WTC11 (cell line): ENCODE measurements at regions not wholly inside any gene's neighbourhood (a gene's known extent, or its start where the extent isn't known, plus 50 kb on each side); places are given as distances from the start of the nearest gene placed in this dataset.

Experiments used
- ATAC-seq: fragments of 200-7000 bp; cut with Tn5 transposase; 2 replicates; pipeline ENCODE4 v1.10.0; 2021; ENCODE audit warnings: mild to moderate bottlenecking, moderate library complexity
- CTCF ChIA-PET: fragments of 300-600 bp; sonication (Branson Sonifier 250); formaldehyde crosslinking; loops from one replicate; lab custom pipeline; 2021; ENCODE audit warnings: antibody characterized with exemption; lab: Charles Lee
- POLR2A ChIA-PET: fragments of 350-600 bp; sonication (Branson Sonifier 250); formaldehyde crosslinking; loops from one replicate; lab custom pipeline; 2021; ENCODE audit warnings: antibody characterized with exemption; lab: Charles Lee
- DNase-seq: peaks from one replicate; pipeline ENCODE4 v3.0.0; 2021; ENCODE audit warnings: low spot score
- H3K27ac Mint-ChIP-seq: 2 replicates; pipeline ENCODE4 v1.8.0; 2021; ENCODE audit warnings: mixed read lengths
- H3K27me3 Mint-ChIP-seq: 2 replicates; pipeline ENCODE4 v1.8.0; 2021; ENCODE audit warnings: low read depth, mild to moderate bottlenecking, moderate library complexity, mixed read lengths
- H3K36me3 Mint-ChIP-seq: 2 replicates; pipeline ENCODE4 v1.8.0; 2021; ENCODE audit warnings: mixed read lengths
- H3K4me1 Mint-ChIP-seq: 2 replicates; pipeline ENCODE4 v1.8.0; 2022; ENCODE audit warnings: mixed read lengths
- H3K4me3 Mint-ChIP-seq: 2 replicates; pipeline ENCODE4 v1.8.0; 2021; ENCODE audit warnings: mild to moderate bottlenecking, moderate library complexity, mixed read lengths
- H3K9me3 Mint-ChIP-seq: 2 replicates; pipeline ENCODE4 v1.8.0; 2021; ENCODE audit warnings: mixed read lengths
- CREB1 ChIP-seq: sonication (generic); formaldehyde crosslinking; IDR thresholded peaks from 2 replicates; pipeline ENCODE4 v1.8.0; 2023; ENCODE audit warnings: mild to moderate bottlenecking, missing genetic modification reagents
- CREM ChIP-seq: sonication (generic); formaldehyde crosslinking; IDR thresholded peaks from 2 replicates; pipeline ENCODE4 v1.8.1; 2022; ENCODE audit warnings: mild to moderate bottlenecking, missing genetic modification reagents, moderate library complexity
- ERG ChIP-seq: fragments of 250-450 bp; sonication (Bioruptor Pico); IDR thresholded peaks from 2 replicates; pipeline ENCODE4 v1.8.0; 2021; ENCODE audit warnings: mild to moderate bottlenecking
- ETV6 ChIP-seq: sonication (generic); formaldehyde crosslinking; IDR thresholded peaks from 2 replicates; pipeline ENCODE4 v1.8.1; 2022; ENCODE audit warnings: mild to moderate bottlenecking, missing genetic modification reagents
- FOXJ3 ChIP-seq: sonication (generic); formaldehyde crosslinking; IDR thresholded peaks from 2 replicates; pipeline ENCODE4 v1.9.0; 2021; ENCODE audit warnings: missing genetic modification reagents, mild to moderate bottlenecking, borderline replicate concordance
- HMGA2 ChIP-seq: fragments of 250-450 bp; sonication (Bioruptor Pico); IDR thresholded peaks from 2 replicates; pipeline ENCODE4 v1.4.0; 2021; ENCODE audit warnings: mild to moderate bottlenecking, moderate library complexity
- JAZF1 ChIP-seq: fragments of 250-450 bp; sonication (Bioruptor Pico); IDR thresholded peaks from 2 replicates; pipeline ENCODE4 v1.9.0; 2021; ENCODE audit warnings: moderate library complexity, mild to moderate bottlenecking, inconsistent platforms
- NFATC4 ChIP-seq: fragments of 250-450 bp; sonication (Bioruptor Pico); IDR thresholded peaks from 2 replicates; pipeline ENCODE4 v1.9.0; 2021; ENCODE audit warnings: mild to moderate bottlenecking
- PREB ChIP-seq: sonication (generic); formaldehyde crosslinking; IDR thresholded peaks from 2 replicates; pipeline ENCODE4 v1.8.1; 2022; ENCODE audit warnings: mild to moderate bottlenecking, missing genetic modification reagents, moderate library complexity, borderline replicate concordance
- PRRX2 ChIP-seq: fragments of 250-450 bp; sonication (Bioruptor Pico); IDR thresholded peaks from 2 replicates; pipeline ENCODE4 v1.8.0; 2021; ENCODE audit warnings: mild to moderate bottlenecking
- ZNF532 ChIP-seq: fragments of 250-450 bp; sonication (Bioruptor Pico); IDR thresholded peaks from 2 replicates; pipeline ENCODE4 v1.9.0; 2021; ENCODE audit warnings: mild to moderate bottlenecking, borderline replicate concordance
- TF ChIP-seq, protein P1 (sequence below): sonication (generic); formaldehyde crosslinking; IDR thresholded peaks from 2 replicates; pipeline ENCODE4 v1.8.1; 2023; ENCODE audit warnings: mild to moderate bottlenecking, missing genetic modification reagents, moderate library complexity
- TF ChIP-seq, protein P2 (sequence below): sonication (generic); formaldehyde crosslinking; IDR thresholded peaks from 2 replicates; pipeline ENCODE4 v1.8.1; 2023; ENCODE audit warnings: mild to moderate bottlenecking, missing genetic modification reagents, moderate library complexity
- TF ChIP-seq, protein P3 (sequence below): sonication (generic); formaldehyde crosslinking; IDR thresholded peaks from 2 replicates; pipeline ENCODE4 v1.8.0; 2022; ENCODE audit warnings: mild to moderate bottlenecking, missing genetic modification reagents
- TF ChIP-seq, protein P4 (sequence below): sonication (generic); formaldehyde crosslinking; IDR thresholded peaks from 2 replicates; pipeline ENCODE4 v1.8.0; 2022; ENCODE audit warnings: mild to moderate bottlenecking, missing genetic modification reagents

DNA sequence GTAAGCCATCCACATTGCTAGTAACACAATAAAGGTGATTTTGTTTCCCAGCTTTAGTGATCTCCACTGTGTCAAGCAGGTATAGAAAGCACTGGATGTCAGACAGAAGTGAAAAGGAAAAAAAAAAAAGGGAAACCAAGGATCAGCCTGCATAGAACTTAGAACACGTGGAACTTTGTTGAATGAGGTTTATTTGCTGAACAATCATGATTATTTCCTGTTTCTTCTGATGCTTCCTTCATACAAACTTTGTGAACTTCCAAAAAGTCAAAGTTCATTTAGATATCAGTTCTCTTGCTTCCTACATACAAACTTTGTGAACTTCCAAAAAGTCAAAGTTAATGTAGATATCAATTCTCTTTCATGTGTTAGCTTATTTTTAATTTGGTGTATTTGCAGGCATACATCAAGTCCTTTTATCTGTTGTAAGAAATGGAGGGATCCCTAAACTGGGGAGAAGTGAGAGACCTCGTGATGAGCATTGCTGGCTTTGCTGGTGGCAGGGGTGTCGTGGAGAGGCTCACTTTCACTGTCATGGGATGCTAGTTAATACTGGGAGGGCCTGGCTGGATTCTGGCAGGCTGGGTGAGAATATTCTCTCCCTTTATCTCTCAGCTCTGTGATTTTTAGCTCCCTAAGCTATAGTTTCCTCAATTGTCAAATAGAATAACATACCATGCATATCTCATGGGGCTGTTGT lies 298.4 kb downstream of the INHBA start:
- no peak overlapping the region for H3K27ac Mint-ChIP-seq
- TF ChIP-seq ERG (CRISPR knock-in tag) = no peak
- TF ChIP-seq, all 79 proteins: peak for 0
- CTCF ChIA-PET = no interaction called here
- Mint-ChIP-seq H3K4me3 (no peak overlapping the region), H3K4me1 (peaks cover 24% of the 10 kb centered on the region), H3K27me3 (no peaks in the 10 kb centered on the region), H3K36me3 (no peaks in the 10 kb centered on the region), H3K9me3 (peaks cover 4% of the 10 kb centered on the region)
- DNase-seq = no peak
- ATAC-seq = no peak
- POLR2A ChIA-PET = no interaction called here

- Mint-ChIP-seq H3K27ac (no peak overlapping the region), H3K36me3 (no peaks in the 10 kb centered on the region)
- ATAC-seq = no peak
Measured at GRCh38 chr7:41403291-41403690, 299.6 kb downstream of the INHBA start.

More at GRCh38 chr7:41403291-41403690, 299.6 kb downstream of the INHBA start:
- peaks cover 21% of the 10 kb centered on the region for H3K4me1 Mint-ChIP-seq
- no peak for DNase-seq
- no peaks in the 10 kb centered on the region for H3K27me3 Mint-ChIP-seq
- H3K4me3 Mint-ChIP-seq = no peak overlapping the region
- H3K9me3 Mint-ChIP-seq = peaks cover 4% of the 10 kb centered on the region
- CTCF ChIA-PET = interaction anchor here (1.5 kb wide), 1 partner anchor 302 kb away, joined by 5 read pairs; no protein-coding TSS in a partner anchor
- TF ChIP-seq ZNF532 (CRISPR knock-in tag) (no peak), FOXJ3 (no peak), PRRX2 (CRISPR knock-in tag) (no peak), JAZF1 (CRISPR knock-in tag) (no peak), NFATC4 (CRISPR knock-in tag) (no peak), CREM (CRISPR knock-in tag) (no peak), PREB (CRISPR knock-in tag) (no peak), CREB1 (CRISPR knock-in tag) (no peak), ETV6 (CRISPR knock-in tag) (no peak), HMGA2 (no peak)
- TF ChIP-seq, protein P1, sequence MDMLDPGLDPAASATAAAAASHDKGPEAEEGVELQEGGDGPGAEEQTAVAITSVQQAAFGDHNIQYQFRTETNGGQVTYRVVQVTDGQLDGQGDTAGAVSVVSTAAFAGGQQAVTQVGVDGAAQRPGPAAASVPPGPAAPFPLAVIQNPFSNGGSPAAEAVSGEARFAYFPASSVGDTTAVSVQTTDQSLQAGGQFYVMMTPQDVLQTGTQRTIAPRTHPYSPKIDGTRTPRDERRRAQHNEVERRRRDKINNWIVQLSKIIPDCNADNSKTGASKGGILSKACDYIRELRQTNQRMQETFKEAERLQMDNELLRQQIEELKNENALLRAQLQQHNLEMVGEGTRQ (CRISPR knock-in tag) = no peak
- TF ChIP-seq, protein P2, sequence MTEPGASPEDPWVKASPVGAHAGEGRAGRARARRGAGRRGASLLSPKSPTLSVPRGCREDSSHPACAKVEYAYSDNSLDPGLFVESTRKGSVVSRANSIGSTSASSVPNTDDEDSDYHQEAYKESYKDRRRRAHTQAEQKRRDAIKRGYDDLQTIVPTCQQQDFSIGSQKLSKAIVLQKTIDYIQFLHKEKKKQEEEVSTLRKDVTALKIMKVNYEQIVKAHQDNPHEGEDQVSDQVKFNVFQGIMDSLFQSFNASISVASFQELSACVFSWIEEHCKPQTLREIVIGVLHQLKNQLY = no peak
- TF ChIP-seq, protein P3, sequence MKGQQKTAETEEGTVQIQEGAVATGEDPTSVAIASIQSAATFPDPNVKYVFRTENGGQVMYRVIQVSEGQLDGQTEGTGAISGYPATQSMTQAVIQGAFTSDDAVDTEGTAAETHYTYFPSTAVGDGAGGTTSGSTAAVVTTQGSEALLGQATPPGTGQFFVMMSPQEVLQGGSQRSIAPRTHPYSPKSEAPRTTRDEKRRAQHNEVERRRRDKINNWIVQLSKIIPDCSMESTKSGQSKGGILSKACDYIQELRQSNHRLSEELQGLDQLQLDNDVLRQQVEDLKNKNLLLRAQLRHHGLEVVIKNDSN (CRISPR knock-in tag) = no peak
- TF ChIP-seq, protein P4, sequence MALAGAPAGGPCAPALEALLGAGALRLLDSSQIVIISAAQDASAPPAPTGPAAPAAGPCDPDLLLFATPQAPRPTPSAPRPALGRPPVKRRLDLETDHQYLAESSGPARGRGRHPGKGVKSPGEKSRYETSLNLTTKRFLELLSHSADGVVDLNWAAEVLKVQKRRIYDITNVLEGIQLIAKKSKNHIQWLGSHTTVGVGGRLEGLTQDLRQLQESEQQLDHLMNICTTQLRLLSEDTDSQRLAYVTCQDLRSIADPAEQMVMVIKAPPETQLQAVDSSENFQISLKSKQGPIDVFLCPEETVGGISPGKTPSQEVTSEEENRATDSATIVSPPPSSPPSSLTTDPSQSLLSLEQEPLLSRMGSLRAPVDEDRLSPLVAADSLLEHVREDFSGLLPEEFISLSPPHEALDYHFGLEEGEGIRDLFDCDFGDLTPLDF (CRISPR knock-in tag) = no peak
- POLR2A ChIA-PET = no interaction called here
